Colonic mucosa (tissue), 4 donors: ENCODE measurements at regions not wholly inside any gene's neighbourhood (a gene's known extent, or its start where the extent isn't known, plus 50 kb on each side); places are given as distances from the start of the nearest gene placed in this dataset.

Experiments used
- DNase-seq: peaks from one replicate; pipeline ENCODE4 v3.0.0-alpha.2; 2020
- H3K27ac ChIP-seq: fragments of 200-600 bp; one replicate; pipeline ENCODE4 v1.8.0; 2021
- H3K27me3 ChIP-seq: fragments of 200-600 bp; one replicate; pipeline ENCODE4 v1.8.0; 2021
- H3K36me3 ChIP-seq: fragments of 200-600 bp; one replicate; pipeline ENCODE4 v1.8.0; 2021
- H3K4me1 ChIP-seq: fragments of 200-600 bp; one replicate; pipeline ENCODE4 v1.8.0; 2021; ENCODE audit warnings: mild to moderate bottlenecking
- H3K4me3 ChIP-seq: fragments of 200-600 bp; one replicate; pipeline ENCODE4 v1.8.0; 2021
- H3K9ac ChIP-seq, 2 donors: one replicate each; pipeline ENCODE4 v1.7.0; 2013; ENCODE audit warnings: control low read depth in 2 of 2, low read depth in 2 of 2, low read length in 2 of 2
- H3K9me3 ChIP-seq: fragments of 200-600 bp; one replicate; pipeline ENCODE4 v1.8.0; 2021
- intact Hi-C: fragments of 100-400 bp; cut with DNase I; formaldehyde crosslinking; loops from one replicate; pipeline ENCODE4 v1.14.1; 2022
- TF ChIP-seq, protein P1 (sequence below): fragments of 200-600 bp; IDR thresholded peaks from one replicate; pipeline ENCODE4 v1.8.0; 2022; ENCODE audit warnings: antibody characterized with exemption, mild to moderate bottlenecking
- donor health status: healthy.
- donor health status: DM: no; HTN: no; CAD: no.
- donor health status: DM: no; HTN: no; CAD: no.

DNA sequence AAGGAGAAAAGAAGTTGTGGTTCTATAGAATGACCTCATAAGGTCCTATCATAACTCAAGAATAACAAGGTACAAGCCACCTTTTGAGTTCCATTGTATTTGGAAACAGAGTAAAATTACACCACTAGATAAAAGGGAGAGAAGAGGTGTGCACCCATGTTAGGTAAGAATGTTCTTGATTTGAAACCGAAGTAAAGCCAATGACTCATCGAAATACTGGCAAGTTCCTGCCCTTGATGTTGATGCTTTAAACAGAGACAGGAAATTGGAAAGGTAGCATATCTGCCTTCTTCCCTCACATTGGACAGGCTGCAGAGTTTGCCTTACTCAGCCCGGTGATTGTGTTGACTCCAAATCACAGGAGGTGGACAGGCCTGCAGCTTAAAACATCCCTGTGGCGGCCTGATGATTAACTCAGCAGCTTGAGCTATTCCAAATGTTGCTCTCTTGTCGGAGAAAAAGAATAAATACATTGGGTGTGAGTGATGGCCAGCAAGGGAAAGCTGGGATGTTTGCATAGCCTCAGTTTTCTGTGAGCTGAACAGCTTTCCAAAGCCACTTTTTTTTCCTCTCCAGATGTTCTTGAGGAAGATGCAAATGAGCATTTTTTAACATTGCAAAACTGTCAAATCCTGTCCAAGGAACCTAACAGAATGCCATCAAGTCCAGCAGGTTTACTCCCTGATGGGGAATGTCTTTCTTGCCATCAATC, 321.1 kb downstream of the NKX6-1 start:
- H3K9ac ChIP-seq: no peak overlapping the region
- H3K4me3 ChIP-seq: no peak overlapping the region
- H3K36me3 ChIP-seq: no peaks in the 10 kb centered on the region
- DNase-seq: no peak
- no peak overlapping the region for H3K27ac ChIP-seq
- TF ChIP-seq, protein P1, sequence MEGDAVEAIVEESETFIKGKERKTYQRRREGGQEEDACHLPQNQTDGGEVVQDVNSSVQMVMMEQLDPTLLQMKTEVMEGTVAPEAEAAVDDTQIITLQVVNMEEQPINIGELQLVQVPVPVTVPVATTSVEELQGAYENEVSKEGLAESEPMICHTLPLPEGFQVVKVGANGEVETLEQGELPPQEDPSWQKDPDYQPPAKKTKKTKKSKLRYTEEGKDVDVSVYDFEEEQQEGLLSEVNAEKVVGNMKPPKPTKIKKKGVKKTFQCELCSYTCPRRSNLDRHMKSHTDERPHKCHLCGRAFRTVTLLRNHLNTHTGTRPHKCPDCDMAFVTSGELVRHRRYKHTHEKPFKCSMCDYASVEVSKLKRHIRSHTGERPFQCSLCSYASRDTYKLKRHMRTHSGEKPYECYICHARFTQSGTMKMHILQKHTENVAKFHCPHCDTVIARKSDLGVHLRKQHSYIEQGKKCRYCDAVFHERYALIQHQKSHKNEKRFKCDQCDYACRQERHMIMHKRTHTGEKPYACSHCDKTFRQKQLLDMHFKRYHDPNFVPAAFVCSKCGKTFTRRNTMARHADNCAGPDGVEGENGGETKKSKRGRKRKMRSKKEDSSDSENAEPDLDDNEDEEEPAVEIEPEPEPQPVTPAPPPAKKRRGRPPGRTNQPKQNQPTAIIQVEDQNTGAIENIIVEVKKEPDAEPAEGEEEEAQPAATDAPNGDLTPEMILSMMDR: no peak
- H3K4me1 ChIP-seq: no peaks in the 10 kb centered on the region
- no peaks in the 10 kb centered on the region for H3K27me3 ChIP-seq
- H3K9me3 ChIP-seq: no peaks in the 10 kb centered on the region
- intact Hi-C loops: no loop called here

DNA sequence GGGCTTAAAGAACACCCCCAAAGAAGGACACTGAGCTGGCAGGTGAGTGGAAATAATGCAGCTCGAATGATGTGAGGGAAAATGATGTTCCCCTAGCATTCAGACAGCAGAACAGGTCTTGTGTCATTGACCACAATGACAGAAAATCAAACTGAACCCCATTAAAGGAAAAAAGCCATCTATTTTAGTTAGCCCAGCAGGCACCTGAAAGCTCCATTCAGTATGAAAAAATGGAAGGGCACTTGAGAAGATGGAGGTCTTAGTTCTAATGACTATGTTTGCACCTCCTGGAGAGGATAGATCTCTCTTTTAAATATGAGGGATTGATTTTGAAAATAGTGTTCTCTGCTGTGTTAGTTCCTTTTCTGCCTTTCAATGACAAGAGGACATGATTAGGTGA, 323.1 kb downstream of the NKX6-1 start:
- H3K9me3 ChIP-seq: no peaks in the 10 kb centered on the region
- H3K36me3 ChIP-seq: no peaks in the 10 kb centered on the region
- H3K9ac ChIP-seq: no peak overlapping the region
- no peak overlapping the region for H3K4me3 ChIP-seq
- H3K4me1 ChIP-seq: no peaks in the 10 kb centered on the region
- DNase-seq: no peak
- TF ChIP-seq, protein P1: no peak
- intact Hi-C loops: no loop called here
- H3K27ac ChIP-seq: no peak overlapping the region
- no peaks in the 10 kb centered on the region for H3K27me3 ChIP-seq

DNA sequence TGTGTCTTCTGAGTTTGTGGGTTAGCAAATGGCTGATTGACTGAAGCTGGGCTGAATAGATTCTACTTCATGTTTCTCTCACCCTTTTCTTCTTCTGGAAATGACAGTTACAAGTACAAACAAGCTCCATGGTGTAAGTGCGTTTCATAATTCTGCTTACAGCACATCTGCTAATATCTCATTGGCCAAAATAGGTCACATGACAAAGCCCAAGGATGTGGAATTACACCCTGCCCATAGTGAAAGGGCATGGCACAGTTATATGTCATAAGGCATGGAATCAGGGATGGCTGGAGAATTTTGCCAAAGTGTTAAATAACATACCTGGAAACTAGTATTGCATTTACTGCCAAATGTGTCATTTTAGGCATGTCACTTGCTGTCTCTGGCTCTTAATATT, 327.2 kb downstream of the NKX6-1 start:
- H3K9me3 ChIP-seq: no peaks in the 10 kb centered on the region
- no peak for DNase-seq
- H3K9ac ChIP-seq: no peak overlapping the region
- intact Hi-C loops: no loop called here
- no peak overlapping the region for H3K27ac ChIP-seq
- no peaks in the 10 kb centered on the region for H3K4me1 ChIP-seq
- no peaks in the 10 kb centered on the region for H3K36me3 ChIP-seq
- no peak overlapping the region for H3K4me3 ChIP-seq
- H3K27me3 ChIP-seq: no peaks in the 10 kb centered on the region
- TF ChIP-seq, protein P1: no peak

DNA sequence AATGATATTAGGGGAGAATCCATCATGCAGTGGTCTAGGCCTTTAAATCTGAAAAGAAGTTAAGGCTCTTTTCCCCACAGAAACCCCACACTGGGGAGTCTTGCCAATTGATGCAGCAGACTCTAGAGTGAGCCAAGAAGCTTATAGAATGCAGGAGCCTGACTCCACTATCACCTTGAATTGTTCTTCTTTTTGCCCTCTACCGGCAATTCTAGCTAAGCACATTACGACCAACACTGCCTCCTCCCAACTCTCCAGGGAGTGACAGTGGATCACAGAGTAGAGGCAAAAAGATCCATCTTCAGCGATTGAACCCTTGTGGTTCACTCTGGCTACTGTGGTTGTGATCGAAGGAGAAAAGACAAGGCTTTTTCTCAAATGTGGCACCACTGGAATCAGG, 331.5 kb downstream of the NKX6-1 start:
- H3K27me3 ChIP-seq: no peaks in the 10 kb centered on the region
- H3K9me3 ChIP-seq: no peaks in the 10 kb centered on the region
- TF ChIP-seq, protein P1: no peak
- no peak for DNase-seq
- no peak overlapping the region for H3K27ac ChIP-seq
- H3K4me3 ChIP-seq: no peak overlapping the region
- no peak overlapping the region for H3K9ac ChIP-seq
- no peaks in the 10 kb centered on the region for H3K4me1 ChIP-seq
- H3K36me3 ChIP-seq: no peaks in the 10 kb centered on the region
- intact Hi-C loops: no loop called here

DNA sequence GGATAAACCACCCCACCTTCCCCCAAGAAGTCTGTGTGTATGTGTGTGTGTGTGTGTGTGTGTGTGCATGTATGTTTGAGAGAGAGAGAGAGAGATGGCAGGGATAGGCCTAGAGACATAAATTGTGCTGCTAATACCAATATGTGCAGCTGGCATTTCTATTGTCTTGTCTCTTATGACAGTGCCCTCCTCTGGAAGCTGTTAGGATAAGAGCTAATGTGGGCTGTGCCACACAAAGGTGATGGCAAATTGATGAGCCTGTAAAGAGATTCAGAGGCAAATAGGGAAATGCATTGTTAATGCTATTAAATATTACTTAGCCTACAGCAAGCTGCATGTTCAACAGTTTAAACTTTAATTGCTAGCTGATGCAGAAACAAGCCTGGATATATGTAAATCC, 332.0 kb downstream of the NKX6-1 start:
- intact Hi-C loops: no loop called here
- no peaks in the 10 kb centered on the region for H3K9me3 ChIP-seq
- no peak overlapping the region for H3K4me3 ChIP-seq
- no peak for DNase-seq
- H3K9ac ChIP-seq: no peak overlapping the region
- no peaks in the 10 kb centered on the region for H3K36me3 ChIP-seq
- H3K27me3 ChIP-seq: no peaks in the 10 kb centered on the region
- TF ChIP-seq, protein P1: no peak
- H3K27ac ChIP-seq: no peak overlapping the region
- H3K4me1 ChIP-seq: no peaks in the 10 kb centered on the region
